22Rv1 (cell line): ENCODE measurements at regions not wholly inside any gene's neighbourhood (a gene's known extent, or its start where the extent isn't known, plus 50 kb on each side); places are given as distances from the start of the nearest gene placed in this dataset.

Source experiments
- ZFX ChIP-seq: fragments of 450-650 bp; IDR thresholded peaks from 2 replicates; pipeline ENCODE4 v1.6.1; 2017; ENCODE audit warnings: antibody characterized with exemption, borderline replicate concordance
- TF ChIP-seq, protein P1 (sequence below): fragments of 450-650 bp; IDR thresholded peaks from 2 replicates; pipeline ENCODE4 v1.5.1; 2017; ENCODE audit warnings: mild to moderate bottlenecking

GRCh38 chr2:2933426-2933825 is 444.2 kb downstream of the EIPR1 start:
- TF ChIP-seq, protein P1, sequence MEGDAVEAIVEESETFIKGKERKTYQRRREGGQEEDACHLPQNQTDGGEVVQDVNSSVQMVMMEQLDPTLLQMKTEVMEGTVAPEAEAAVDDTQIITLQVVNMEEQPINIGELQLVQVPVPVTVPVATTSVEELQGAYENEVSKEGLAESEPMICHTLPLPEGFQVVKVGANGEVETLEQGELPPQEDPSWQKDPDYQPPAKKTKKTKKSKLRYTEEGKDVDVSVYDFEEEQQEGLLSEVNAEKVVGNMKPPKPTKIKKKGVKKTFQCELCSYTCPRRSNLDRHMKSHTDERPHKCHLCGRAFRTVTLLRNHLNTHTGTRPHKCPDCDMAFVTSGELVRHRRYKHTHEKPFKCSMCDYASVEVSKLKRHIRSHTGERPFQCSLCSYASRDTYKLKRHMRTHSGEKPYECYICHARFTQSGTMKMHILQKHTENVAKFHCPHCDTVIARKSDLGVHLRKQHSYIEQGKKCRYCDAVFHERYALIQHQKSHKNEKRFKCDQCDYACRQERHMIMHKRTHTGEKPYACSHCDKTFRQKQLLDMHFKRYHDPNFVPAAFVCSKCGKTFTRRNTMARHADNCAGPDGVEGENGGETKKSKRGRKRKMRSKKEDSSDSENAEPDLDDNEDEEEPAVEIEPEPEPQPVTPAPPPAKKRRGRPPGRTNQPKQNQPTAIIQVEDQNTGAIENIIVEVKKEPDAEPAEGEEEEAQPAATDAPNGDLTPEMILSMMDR, result no peak
- TF ChIP-seq ZFX, result no peak
